Fibroblast of pulmonary artery (primary cell): ENCODE measurements at regions not wholly inside any gene's neighbourhood (a gene's known extent, or its start where the extent isn't known, plus 50 kb on each side); places are given as distances from the start of the nearest gene placed in this dataset.

Experiments used
- DNase-seq: peaks from one replicate; pipeline ENCODE4 v3.0.0-alpha.2; 2010; ENCODE audit warnings: low read depth
- H3K4me3 ChIP-seq: replicated peaks from 2 replicates; pipeline ENCODE4 v1.5.1; 2011; ENCODE audit warnings: low read depth, mild to moderate bottlenecking, control low read depth, low read length, moderate library complexity
- CTCF ChIP-seq: IDR thresholded peaks from 2 replicates; pipeline ENCODE4 v1.5.1; 2011; ENCODE audit warnings: mild to moderate bottlenecking, control low read depth, low read length, inconsistent platforms; ENCODE audit errors: missing control alignments

- TF ChIP-seq CTCF, result no peak
- no peak for DNase-seq
- no peak overlapping the region for H3K4me3 ChIP-seq
Measured at GRCh38 chr14:47852278-47852677, 176.9 kb upstream of the MDGA2 start.

- no peak for TF ChIP-seq CTCF
- DNase-seq, result no peak
- no peak overlapping the region for H3K4me3 ChIP-seq
Measured at GRCh38 chr14:47846008-47846407, 170.6 kb upstream of the MDGA2 start.

- no peak for TF ChIP-seq CTCF
- no peak for DNase-seq
- H3K4me3 ChIP-seq, result no peak overlapping the region
Measured at GRCh38 chr14:47843236-47843635, 167.8 kb upstream of the MDGA2 start.

- DNase-seq, result no peak
- no peak for TF ChIP-seq CTCF
- no peak overlapping the region for H3K4me3 ChIP-seq
Measured at GRCh38 chr14:47833011-47833410, 157.6 kb upstream of the MDGA2 start.

- DNase-seq, result no peak
- no peak for TF ChIP-seq CTCF
- H3K4me3 ChIP-seq, result no peak overlapping the region
Measured at GRCh38 chr14:47826809-47827208, 151.4 kb upstream of the MDGA2 start.

- no peak overlapping the region for H3K4me3 ChIP-seq
- TF ChIP-seq CTCF, result no peak
- no peak for DNase-seq
Measured at GRCh38 chr14:47822326-47822725, 146.9 kb upstream of the MDGA2 start.

- no peak for DNase-seq
- TF ChIP-seq CTCF, result no peak
- H3K4me3 ChIP-seq, result no peak overlapping the region
Measured at GRCh38 chr14:47821135-47821534, 145.7 kb upstream of the MDGA2 start.
